ENCODE measurements at regions not wholly inside any gene's neighbourhood (a gene's known extent, or its start where the extent isn't known, plus 50 kb on each side); places are given as distances from the start of the nearest gene placed in this dataset.

GRCh38 chr1:147414505-147415163, 126.7 kb upstream of the BCL9 start:
- Histone ChIP-seq H3K9me2 (no peaks in the 10 kb centered on the region), H3K4me2 (no peak overlapping the region), H3K9ac (no peak overlapping the region), H2AFZ (ENCODE audit: low read depth) (no peak overlapping the region), H3K79me2 (ENCODE audit: insufficient read depth) (no peaks in the 10 kb centered on the region), H3K27me3 (ENCODE audit: insufficient read depth) (no peaks in the 10 kb centered on the region), H3F3A (replicated peaks; ENCODE audit: insufficient read depth) (no peaks in the 10 kb centered on the region), H3K4me3 (ENCODE audit: low read depth in 2 of 2, low read length in 1 of 2) (no peak overlapping the region), H3K9me3 (no peaks in the 10 kb centered on the region), H4K20me1 (ENCODE audit: insufficient read depth) (no peaks in the 10 kb centered on the region), H3K27ac (ENCODE audit: low read depth in 2 of 2, low read length in 1 of 2) (no peak overlapping the region), H3K36me3 (replicated peaks in 1 of 2; ENCODE audit: control insufficient read depth in 1 of 2, insufficient read depth in 2 of 2, low read length in 1 of 2) (no peaks in the 10 kb centered on the region), H3K4me1 (ENCODE audit: control insufficient read depth in 1 of 2, insufficient read depth in 2 of 2, low read depth in 1 of 2, low read length in 1 of 2) (no peaks in the 10 kb centered on the region)
- 2% methylated on average over 3 of the region's 3 CpGs for WGBS (ENCODE audit: low lambda C conversion rate)
- CTCF ChIA-PET = no interaction called here
- POLR2A ChIA-PET = no interaction called here
- TF ChIP-seq NFIC (IDR thresholded peaks at IDR 0.05; ENCODE audit: borderline replicate concordance) = no peak
- TF ChIP-seq TCF12 (IDR thresholded peaks at IDR 0.05) = no peak
- no peak for TF ChIP-seq SMC3 (IDR thresholded peaks at IDR 0.05; ENCODE audit: low read depth, low read length)
- TF ChIP-seq TEAD4 (IDR thresholded peaks at IDR 0.05; ENCODE audit: borderline replicate concordance, insufficient read depth) = no peak
- TF ChIP-seq MEF2A (IDR thresholded peaks at IDR 0.05; ENCODE audit: borderline replicate concordance, low read depth) = no peak
- TF ChIP-seq FOXM1 (IDR thresholded peaks at IDR 0.05; ENCODE audit: low read depth) = no peak
- no peak for TF ChIP-seq USF2 (IDR thresholded peaks at IDR 0.05; ENCODE audit: borderline replicate concordance, low read depth, low read length)
- TF ChIP-seq, protein P1, sequence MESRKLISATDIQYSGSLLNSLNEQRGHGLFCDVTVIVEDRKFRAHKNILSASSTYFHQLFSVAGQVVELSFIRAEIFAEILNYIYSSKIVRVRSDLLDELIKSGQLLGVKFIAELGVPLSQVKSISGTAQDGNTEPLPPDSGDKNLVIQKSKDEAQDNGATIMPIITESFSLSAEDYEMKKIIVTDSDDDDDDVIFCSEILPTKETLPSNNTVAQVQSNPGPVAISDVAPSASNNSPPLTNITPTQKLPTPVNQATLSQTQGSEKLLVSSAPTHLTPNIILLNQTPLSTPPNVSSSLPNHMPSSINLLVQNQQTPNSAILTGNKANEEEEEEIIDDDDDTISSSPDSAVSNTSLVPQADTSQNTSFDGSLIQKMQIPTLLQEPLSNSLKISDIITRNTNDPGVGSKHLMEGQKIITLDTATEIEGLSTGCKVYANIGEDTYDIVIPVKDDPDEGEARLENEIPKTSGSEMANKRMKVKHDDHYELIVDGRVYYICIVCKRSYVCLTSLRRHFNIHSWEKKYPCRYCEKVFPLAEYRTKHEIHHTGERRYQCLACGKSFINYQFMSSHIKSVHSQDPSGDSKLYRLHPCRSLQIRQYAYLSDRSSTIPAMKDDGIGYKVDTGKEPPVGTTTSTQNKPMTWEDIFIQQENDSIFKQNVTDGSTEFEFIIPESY (IDR thresholded peaks at IDR 0.05; ENCODE audit: borderline replicate concordance, low read depth) = no peak
- TF ChIP-seq, protein P2, sequence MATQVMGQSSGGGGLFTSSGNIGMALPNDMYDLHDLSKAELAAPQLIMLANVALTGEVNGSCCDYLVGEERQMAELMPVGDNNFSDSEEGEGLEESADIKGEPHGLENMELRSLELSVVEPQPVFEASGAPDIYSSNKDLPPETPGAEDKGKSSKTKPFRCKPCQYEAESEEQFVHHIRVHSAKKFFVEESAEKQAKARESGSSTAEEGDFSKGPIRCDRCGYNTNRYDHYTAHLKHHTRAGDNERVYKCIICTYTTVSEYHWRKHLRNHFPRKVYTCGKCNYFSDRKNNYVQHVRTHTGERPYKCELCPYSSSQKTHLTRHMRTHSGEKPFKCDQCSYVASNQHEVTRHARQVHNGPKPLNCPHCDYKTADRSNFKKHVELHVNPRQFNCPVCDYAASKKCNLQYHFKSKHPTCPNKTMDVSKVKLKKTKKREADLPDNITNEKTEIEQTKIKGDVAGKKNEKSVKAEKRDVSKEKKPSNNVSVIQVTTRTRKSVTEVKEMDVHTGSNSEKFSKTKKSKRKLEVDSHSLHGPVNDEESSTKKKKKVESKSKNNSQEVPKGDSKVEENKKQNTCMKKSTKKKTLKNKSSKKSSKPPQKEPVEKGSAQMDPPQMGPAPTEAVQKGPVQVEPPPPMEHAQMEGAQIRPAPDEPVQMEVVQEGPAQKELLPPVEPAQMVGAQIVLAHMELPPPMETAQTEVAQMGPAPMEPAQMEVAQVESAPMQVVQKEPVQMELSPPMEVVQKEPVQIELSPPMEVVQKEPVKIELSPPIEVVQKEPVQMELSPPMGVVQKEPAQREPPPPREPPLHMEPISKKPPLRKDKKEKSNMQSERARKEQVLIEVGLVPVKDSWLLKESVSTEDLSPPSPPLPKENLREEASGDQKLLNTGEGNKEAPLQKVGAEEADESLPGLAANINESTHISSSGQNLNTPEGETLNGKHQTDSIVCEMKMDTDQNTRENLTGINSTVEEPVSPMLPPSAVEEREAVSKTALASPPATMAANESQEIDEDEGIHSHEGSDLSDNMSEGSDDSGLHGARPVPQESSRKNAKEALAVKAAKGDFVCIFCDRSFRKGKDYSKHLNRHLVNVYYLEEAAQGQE (IDR thresholded peaks at IDR 0.05; ENCODE audit: low read depth, low read length) = no peak
- TF ChIP-seq ELF1 (IDR thresholded peaks at IDR 0.05) = no peak
- no peak for DNase-seq

GRCh38 chr1:147417024-147417423, 124.3 kb upstream of the BCL9 start:
- ChIA-PET CTCF (no interaction called here), POLR2A (no interaction called here)
- no peaks in the 10 kb centered on the region for H3K79me2 ChIP-seq (ENCODE audit: insufficient read depth)
- no peaks in the 10 kb centered on the region for H3K9me2 ChIP-seq
- no peak overlapping the region for H3K9ac ChIP-seq
- no peak for DNase-seq
- no peaks in the 10 kb centered on the region for H3K4me1 ChIP-seq (ENCODE audit: control insufficient read depth in 1 of 2, insufficient read depth in 2 of 2, low read depth in 1 of 2, low read length in 1 of 2)
- no peaks in the 10 kb centered on the region for H3K36me3 ChIP-seq (replicated peaks in 1 of 2; ENCODE audit: control insufficient read depth in 1 of 2, insufficient read depth in 2 of 2, low read length in 1 of 2)
- H3K4me2 ChIP-seq = no peak overlapping the region
- no peaks in the 10 kb centered on the region for H4K20me1 ChIP-seq (ENCODE audit: insufficient read depth)
- no peak overlapping the region for H3K27ac ChIP-seq (ENCODE audit: low read depth in 2 of 2, low read length in 1 of 2)
- H2AFZ ChIP-seq (ENCODE audit: low read depth) = no peak overlapping the region
- H3K27me3 ChIP-seq (ENCODE audit: insufficient read depth) = no peaks in the 10 kb centered on the region
- WGBS (ENCODE audit: low lambda C conversion rate) = 1% methylated on average over 5 of the region's 5 CpGs
- no peaks in the 10 kb centered on the region for H3F3A ChIP-seq (replicated peaks; ENCODE audit: insufficient read depth)
- H3K9me3 ChIP-seq = no peaks in the 10 kb centered on the region
- H3K4me3 ChIP-seq (ENCODE audit: low read depth in 2 of 2, low read length in 1 of 2) = no peak overlapping the region
- TF ChIP-seq SIN3A (IDR thresholded peaks at IDR 0.05; ENCODE audit: borderline replicate concordance, low read depth, low read length) = no peak
- TF ChIP-seq, protein P3, sequence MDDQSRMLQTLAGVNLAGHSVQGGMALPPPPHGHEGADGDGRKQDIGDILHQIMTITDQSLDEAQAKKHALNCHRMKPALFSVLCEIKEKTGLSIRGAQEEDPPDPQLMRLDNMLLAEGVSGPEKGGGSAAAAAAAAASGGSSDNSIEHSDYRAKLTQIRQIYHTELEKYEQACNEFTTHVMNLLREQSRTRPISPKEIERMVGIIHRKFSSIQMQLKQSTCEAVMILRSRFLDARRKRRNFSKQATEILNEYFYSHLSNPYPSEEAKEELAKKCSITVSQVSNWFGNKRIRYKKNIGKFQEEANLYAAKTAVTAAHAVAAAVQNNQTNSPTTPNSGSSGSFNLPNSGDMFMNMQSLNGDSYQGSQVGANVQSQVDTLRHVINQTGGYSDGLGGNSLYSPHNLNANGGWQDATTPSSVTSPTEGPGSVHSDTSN (IDR thresholded peaks at IDR 0.05) = no peak
- TF ChIP-seq FOXJ3 (CRISPR knock-in tag; IDR thresholded peaks at IDR 0.05) = no peak
- TF ChIP-seq FOXM1 (IDR thresholded peaks at IDR 0.05; ENCODE audit: low read depth) = no peak
- TF ChIP-seq FOSL2 (IDR thresholded peaks at IDR 0.05; ENCODE audit: borderline replicate concordance, low read depth) = no peak
- no peak for TF ChIP-seq RAD21 (IDR thresholded peaks at IDR 0.05; ENCODE audit: low read length)
- no peak for TF ChIP-seq USF2 (IDR thresholded peaks at IDR 0.05; ENCODE audit: borderline replicate concordance, low read depth, low read length)
- no peak for TF ChIP-seq JUND (IDR thresholded peaks at IDR 0.05)
- TF ChIP-seq TAF1 (IDR thresholded peaks at IDR 0.05; ENCODE audit: borderline replicate concordance, low read depth, low read length) = no peak
- TF ChIP-seq EZH2phosphoT487 (IDR thresholded peaks at IDR 0.05; ENCODE audit: borderline replicate concordance, low read depth) = no peak

Measured in SK-N-SH (cell line).